CD4-positive, alpha-beta T cell (primary cell): ENCODE measurements at regions not wholly inside any gene's neighbourhood (a gene's known extent, or its start where the extent isn't known, plus 50 kb on each side); places are given as distances from the start of the nearest gene placed in this dataset.

Source experiments
- ATAC-seq: fragments of 200-7000 bp; cut with Tn5 transposase; one replicate; pipeline ENCODE4 v1.10.0; 2022; ENCODE audit warnings: mild to moderate bottlenecking; ENCODE audit not compliant: poor library complexity
- CTCF ChIA-PET: fragments of 350-600 bp; sonication (Branson Sonifier 250); formaldehyde crosslinking; loops from one replicate; lab custom pipeline; 2021; ENCODE audit warnings: antibody characterized with exemption, inconsistent platforms; lab: Charles Lee
- POLR2A ChIA-PET: fragments of 350-600 bp; sonication (Branson Sonifier 250); formaldehyde crosslinking; loops from one replicate; lab custom pipeline; 2021; ENCODE audit warnings: antibody characterized with exemption, inconsistent platforms; lab: Charles Lee
- DNase-seq, 14 experiments: peaks; one replicate each; pipeline ENCODE4 v3.0.0-alpha.2; 2013 to 2020; ENCODE audit warnings: mixed read lengths in 2 of 14
- H3K27ac ChIP-seq, 2 donors: one replicate each; pipeline versions ENCODE4 v1.5.1 to v1.7.0; 2013; ENCODE audit warnings: low read length in 2 of 2, low read depth in 1 of 2, mild to moderate bottlenecking in 1 of 2
- H3K27me3 ChIP-seq, 2 experiments: 1 replicate in 1 of 2; 2 replicates in 1 of 2; pipeline versions ENCODE4 v1.6.1 to v1.7.0; 2013; ENCODE audit warnings: low read length in 2 of 2, control low read depth in 1 of 2, mild to moderate bottlenecking in 1 of 2, moderate library complexity in 1 of 2; ENCODE audit not compliant: insufficient read depth in 2 of 2, control insufficient read depth in 1 of 2
- H3K36me3 ChIP-seq: one replicate; pipeline ENCODE4 v1.6.1; 2013; ENCODE audit warnings: low read length, control low read depth; ENCODE audit not compliant: insufficient read depth
- H3K4me1 ChIP-seq: one replicate; pipeline ENCODE4 v1.6.1; 2013; ENCODE audit warnings: low read length, control low read depth; ENCODE audit not compliant: insufficient read depth
- H3K4me3 ChIP-seq: one replicate; pipeline ENCODE4 v1.5.1; 2013; ENCODE audit warnings: mild to moderate bottlenecking, low read length, moderate library complexity
- H3K9me3 ChIP-seq, 2 experiments: 1 replicate in 1 of 2; 2 replicates in 1 of 2; pipeline versions ENCODE4 v1.6.1 to v1.7.0; 2013; ENCODE audit warnings: low read length in 2 of 2, mild to moderate bottlenecking in 2 of 2, control low read depth in 1 of 2, moderate library complexity in 1 of 2; ENCODE audit not compliant: control insufficient read depth in 1 of 2, insufficient read depth in 1 of 2
- H3K27ac Mint-ChIP-seq: one replicate; pipeline ENCODE4 v1.8.0; 2020; ENCODE audit warnings: mixed read lengths
- H3K27me3 Mint-ChIP-seq: one replicate; pipeline ENCODE4 v1.8.0; 2021; ENCODE audit warnings: mixed read lengths
- H3K36me3 Mint-ChIP-seq: one replicate; pipeline ENCODE4 v1.8.0; 2021; ENCODE audit warnings: low read depth, mixed read lengths
- H3K4me1 Mint-ChIP-seq: one replicate; pipeline ENCODE4 v1.8.0; 2021; ENCODE audit warnings: low read depth, mixed read lengths
- H3K4me3 Mint-ChIP-seq: one replicate; pipeline ENCODE4 v1.8.0; 2020; ENCODE audit warnings: mild to moderate bottlenecking, mixed read lengths
- H3K9me3 Mint-ChIP-seq: one replicate; pipeline ENCODE4 v1.8.0; 2020; ENCODE audit warnings: mixed read lengths
- CTCF ChIP-seq: fragments of 200-600 bp; IDR thresholded peaks from one replicate; pipeline ENCODE4 v1.8.0; 2022; ENCODE audit warnings: antibody characterized with exemption, mild to moderate bottlenecking
- intact Hi-C, 2 experiments: fragments of 100-400 bp; cut with DNase I in 1 of 2; cut with micrococcal nuclease in 1 of 2; formaldehyde crosslinking; loops; one replicate each; pipeline versions ENCODE4 v1.15.1 to v1.9.0; 2023 to 2025; cut with DNase I, micrococcal nuclease

GRCh38 chr5:54630738-54631359, 113.3 kb downstream of the SNX18 start:
- no peak for ATAC-seq
- Mint-ChIP-seq H3K36me3 (no peaks in the 10 kb centered on the region), H3K27me3 (no peaks in the 10 kb centered on the region), H3K9me3 (peaks cover 2% of the 10 kb centered on the region), H3K4me3 (no peak overlapping the region), H3K27ac (no peak overlapping the region), H3K4me1 (no peaks in the 10 kb centered on the region)
- ChIA-PET CTCF (no interaction called here), POLR2A (interaction anchor here (1.4 kb wide), 1 partner anchor 16 kb away, joined by 3 read pairs; no protein-coding TSS in a partner anchor)
- H3K9me3 ChIP-seq: peaks cover 3 to 9% of the 10 kb centered on the region in 2 experiments
- no peaks in the 10 kb centered on the region for H3K4me1 ChIP-seq
- no peak overlapping the region for H3K4me3 ChIP-seq
- intact Hi-C loops: no loop called here
- H3K27ac ChIP-seq: no peak overlapping the region
- no peak for TF ChIP-seq CTCF
- H3K27me3 ChIP-seq: no peaks in the 10 kb centered on the region
- no peak for DNase-seq
- H3K36me3 ChIP-seq: no peaks in the 10 kb centered on the region

- intact Hi-C loops: no loop called here
- no peaks in the 10 kb centered on the region for H3K36me3 Mint-ChIP-seq
- TF ChIP-seq CTCF: no peak
- H3K4me1 Mint-ChIP-seq: no peaks in the 10 kb centered on the region
- DNase-seq (no peak), ATAC-seq (no peak)
- H3K4me3 ChIP-seq: no peak overlapping the region
- no peaks in the 10 kb centered on the region for H3K27me3 Mint-ChIP-seq
- H3K4me3 Mint-ChIP-seq: no peak overlapping the region
- H3K36me3 ChIP-seq: no peaks in the 10 kb centered on the region
- H3K27me3 ChIP-seq: no peaks in the 10 kb centered on the region
- peaks cover 3 to 9% of the 10 kb centered on the region in 2 experiments for H3K9me3 ChIP-seq
- no peak overlapping the region for H3K27ac Mint-ChIP-seq
- H3K9me3 Mint-ChIP-seq: peaks cover 2% of the 10 kb centered on the region
- POLR2A ChIA-PET: no interaction called here
- no peaks in the 10 kb centered on the region for H3K4me1 ChIP-seq
- CTCF ChIA-PET: no interaction called here
- H3K27ac ChIP-seq: no peak overlapping the region
Measured at GRCh38 chr5:54629115-54629514, 111.6 kb downstream of the SNX18 start.

- intact Hi-C loops: no loop called here
Measured at GRCh38 chr5:54628050-54628449, 110.5 kb downstream of the SNX18 start.

More at GRCh38 chr5:54628050-54628449, 110.5 kb downstream of the SNX18 start:
- POLR2A ChIA-PET: no interaction called here
- Histone ChIP-seq H3K4me1 (no peaks in the 10 kb centered on the region), H3K9me3 (peaks cover 3 to 9% of the 10 kb centered on the region in 2 experiments), H3K27ac (no peak overlapping the region), H3K36me3 (no peaks in the 10 kb centered on the region), H3K27me3 (no peaks in the 10 kb centered on the region), H3K4me3 (no peak overlapping the region)
- H3K4me1 Mint-ChIP-seq: no peaks in the 10 kb centered on the region
- H3K9me3 Mint-ChIP-seq: peaks cover 2% of the 10 kb centered on the region
- ATAC-seq (no peak), DNase-seq (no peak)
- TF ChIP-seq CTCF: no peak
- H3K27ac Mint-ChIP-seq: no peak overlapping the region
- H3K4me3 Mint-ChIP-seq: no peak overlapping the region
- H3K27me3 Mint-ChIP-seq: no peaks in the 10 kb centered on the region
- no peaks in the 10 kb centered on the region for H3K36me3 Mint-ChIP-seq
- CTCF ChIA-PET: no interaction called here
